HL-60 (cell line): ENCODE measurements at regions not wholly inside any gene's neighbourhood (a gene's known extent, or its start where the extent isn't known, plus 50 kb on each side); places are given as distances from the start of the nearest gene placed in this dataset.
"Not testable (repeated sequence)": the region's sequence is repeated elsewhere in the genome, so short reads cannot be mapped to it uniquely, and the experiment has no call there.

Experiments used
- DNase-seq, 2 experiments: peaks; one replicate each; pipeline ENCODE4 v3.0.0-alpha.2; 2010 to 2020; ENCODE audit warnings: low read depth in 1 of 2, low spot score in 1 of 2
- H3K27ac ChIP-seq: fragments of 250-450 bp; sonication (Bioruptor Pico); replicated peaks from 2 replicates; pipeline ENCODE4 v1.5.1; 2020; ENCODE audit warnings: mild to moderate bottlenecking, moderate library complexity
- H3K27me3 ChIP-seq: fragments of 250-450 bp; sonication (Bioruptor Pico); 2 replicates; pipeline ENCODE4 v1.5.1; 2021; ENCODE audit warnings: mild to moderate bottlenecking, moderate library complexity; ENCODE audit not compliant: insufficient read depth, poor library complexity, severe bottlenecking
- H3K4me3 ChIP-seq: replicated peaks from 2 replicates; pipeline ENCODE4 v1.5.1; 2011; ENCODE audit warnings: mild to moderate bottlenecking, control low read depth, low read length; ENCODE audit not compliant: insufficient read depth
- GABPA ChIP-seq: IDR thresholded peaks from 2 replicates; pipeline ENCODE4 v1.6.1; 2012; ENCODE audit warnings: low read depth
- POLR2AphosphoS5 ChIP-seq: IDR thresholded peaks from 2 replicates; pipeline ENCODE4 v1.6.1; 2012; ENCODE audit warnings: low read depth
- SPI1 ChIP-seq: IDR thresholded peaks from 2 replicates; pipeline ENCODE4 v1.6.1; 2012; ENCODE audit warnings: low read depth, mild to moderate bottlenecking, borderline replicate concordance
- TF ChIP-seq, protein P1 (sequence below): IDR thresholded peaks from one replicate; pipeline ENCODE4 v1.5.1; 2011; ENCODE audit warnings: low read length, control low read depth, inconsistent platforms; ENCODE audit not compliant: insufficient read depth
- TF ChIP-seq, protein P2 (sequence below): IDR thresholded peaks from 2 replicates; pipeline ENCODE4 v1.6.1; 2012; ENCODE audit warnings: low read depth; ENCODE audit not compliant: insufficient replicate concordance

- H3K4me3 ChIP-seq, result no peak overlapping the region
- DNase-seq, result no peak
- TF ChIP-seq GABPA (no peak), SPI1 (no peak), POLR2AphosphoS5 (no peak)
- TF ChIP-seq, protein P1, sequence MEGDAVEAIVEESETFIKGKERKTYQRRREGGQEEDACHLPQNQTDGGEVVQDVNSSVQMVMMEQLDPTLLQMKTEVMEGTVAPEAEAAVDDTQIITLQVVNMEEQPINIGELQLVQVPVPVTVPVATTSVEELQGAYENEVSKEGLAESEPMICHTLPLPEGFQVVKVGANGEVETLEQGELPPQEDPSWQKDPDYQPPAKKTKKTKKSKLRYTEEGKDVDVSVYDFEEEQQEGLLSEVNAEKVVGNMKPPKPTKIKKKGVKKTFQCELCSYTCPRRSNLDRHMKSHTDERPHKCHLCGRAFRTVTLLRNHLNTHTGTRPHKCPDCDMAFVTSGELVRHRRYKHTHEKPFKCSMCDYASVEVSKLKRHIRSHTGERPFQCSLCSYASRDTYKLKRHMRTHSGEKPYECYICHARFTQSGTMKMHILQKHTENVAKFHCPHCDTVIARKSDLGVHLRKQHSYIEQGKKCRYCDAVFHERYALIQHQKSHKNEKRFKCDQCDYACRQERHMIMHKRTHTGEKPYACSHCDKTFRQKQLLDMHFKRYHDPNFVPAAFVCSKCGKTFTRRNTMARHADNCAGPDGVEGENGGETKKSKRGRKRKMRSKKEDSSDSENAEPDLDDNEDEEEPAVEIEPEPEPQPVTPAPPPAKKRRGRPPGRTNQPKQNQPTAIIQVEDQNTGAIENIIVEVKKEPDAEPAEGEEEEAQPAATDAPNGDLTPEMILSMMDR, result no peak
- TF ChIP-seq, protein P2, sequence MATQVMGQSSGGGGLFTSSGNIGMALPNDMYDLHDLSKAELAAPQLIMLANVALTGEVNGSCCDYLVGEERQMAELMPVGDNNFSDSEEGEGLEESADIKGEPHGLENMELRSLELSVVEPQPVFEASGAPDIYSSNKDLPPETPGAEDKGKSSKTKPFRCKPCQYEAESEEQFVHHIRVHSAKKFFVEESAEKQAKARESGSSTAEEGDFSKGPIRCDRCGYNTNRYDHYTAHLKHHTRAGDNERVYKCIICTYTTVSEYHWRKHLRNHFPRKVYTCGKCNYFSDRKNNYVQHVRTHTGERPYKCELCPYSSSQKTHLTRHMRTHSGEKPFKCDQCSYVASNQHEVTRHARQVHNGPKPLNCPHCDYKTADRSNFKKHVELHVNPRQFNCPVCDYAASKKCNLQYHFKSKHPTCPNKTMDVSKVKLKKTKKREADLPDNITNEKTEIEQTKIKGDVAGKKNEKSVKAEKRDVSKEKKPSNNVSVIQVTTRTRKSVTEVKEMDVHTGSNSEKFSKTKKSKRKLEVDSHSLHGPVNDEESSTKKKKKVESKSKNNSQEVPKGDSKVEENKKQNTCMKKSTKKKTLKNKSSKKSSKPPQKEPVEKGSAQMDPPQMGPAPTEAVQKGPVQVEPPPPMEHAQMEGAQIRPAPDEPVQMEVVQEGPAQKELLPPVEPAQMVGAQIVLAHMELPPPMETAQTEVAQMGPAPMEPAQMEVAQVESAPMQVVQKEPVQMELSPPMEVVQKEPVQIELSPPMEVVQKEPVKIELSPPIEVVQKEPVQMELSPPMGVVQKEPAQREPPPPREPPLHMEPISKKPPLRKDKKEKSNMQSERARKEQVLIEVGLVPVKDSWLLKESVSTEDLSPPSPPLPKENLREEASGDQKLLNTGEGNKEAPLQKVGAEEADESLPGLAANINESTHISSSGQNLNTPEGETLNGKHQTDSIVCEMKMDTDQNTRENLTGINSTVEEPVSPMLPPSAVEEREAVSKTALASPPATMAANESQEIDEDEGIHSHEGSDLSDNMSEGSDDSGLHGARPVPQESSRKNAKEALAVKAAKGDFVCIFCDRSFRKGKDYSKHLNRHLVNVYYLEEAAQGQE, result no peak
- no peak overlapping the region for H3K27ac ChIP-seq
- H3K27me3 ChIP-seq, result no peaks in the 10 kb centered on the region
Measured at GRCh38 chr1:5120559-5120958, 466.1 kb downstream of the AJAP1 start.

- Histone ChIP-seq H3K4me3 (no peak overlapping the region), H3K27ac (no peak overlapping the region), H3K27me3 (no peaks in the 10 kb centered on the region)
- DNase-seq, result no peak
- TF ChIP-seq, protein P1, result no peak
- no peak for TF ChIP-seq POLR2AphosphoS5
- no peak for TF ChIP-seq SPI1
- no peak for TF ChIP-seq GABPA
- TF ChIP-seq, protein P2, result no peak
Measured at GRCh38 chr1:5119366-5120234, 465.2 kb downstream of the AJAP1 start.

- not testable (repeated sequence) for DNase-seq, H3K27me3 ChIP-seq, H3K4me3 ChIP-seq, H3K27ac ChIP-seq
Measured at GRCh38 chr1:5118771-5119170, 464.4 kb downstream of the AJAP1 start.

DNA sequence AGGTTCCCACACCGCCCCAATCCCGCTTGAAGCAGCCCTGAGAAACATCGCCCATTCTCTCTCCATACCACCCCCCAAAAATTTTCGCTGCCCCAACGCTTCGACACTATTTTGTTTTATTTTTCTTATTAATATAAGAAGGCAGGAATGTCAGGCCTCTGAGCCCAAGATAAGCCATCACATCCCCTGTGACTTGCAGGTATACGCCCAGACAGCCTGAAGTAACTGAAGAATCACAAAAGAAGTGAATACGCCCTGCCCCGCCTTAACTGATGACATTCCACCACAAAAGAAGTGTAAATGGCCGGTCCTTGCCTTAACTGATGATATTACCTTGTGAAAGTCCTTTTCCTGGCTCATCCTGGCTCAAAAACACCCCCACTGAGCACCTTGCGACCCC, 463.9 kb downstream of the AJAP1 start:
- not testable (repeated sequence) for H3K27ac ChIP-seq

DNA sequence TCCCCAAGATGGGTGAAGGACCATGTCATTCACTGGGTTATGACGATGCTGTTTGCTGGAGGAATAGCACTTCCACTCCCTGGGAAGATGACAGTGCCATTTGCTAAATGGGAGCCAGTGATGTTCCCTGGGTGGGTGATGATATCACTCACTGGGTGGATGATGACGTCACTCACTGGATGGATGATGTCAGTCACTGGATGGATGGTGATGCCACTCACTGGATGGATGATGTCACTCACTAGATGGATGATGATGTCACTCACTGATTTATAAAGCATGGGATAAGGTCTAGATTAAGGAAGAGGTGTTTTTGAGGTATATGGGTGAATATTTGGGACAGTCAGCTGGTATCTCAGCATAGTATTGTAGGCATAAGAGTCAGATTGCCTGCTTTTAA, 457.2 kb downstream of the AJAP1 start:
- TF ChIP-seq GABPA (no peak), POLR2AphosphoS5 (no peak), SPI1 (no peak)
- TF ChIP-seq, protein P2, result no peak
- TF ChIP-seq, protein P1, result no peak
- DNase-seq, result no peak
- H3K4me3 ChIP-seq, result no peak overlapping the region
- no peak overlapping the region for H3K27ac ChIP-seq
- H3K27me3 ChIP-seq, result no peaks in the 10 kb centered on the region

More for the DNA sequence above, 463.9 kb downstream of the AJAP1 start:
- H3K27me3 ChIP-seq, H3K4me3 ChIP-seq, DNase-seq: not testable (repeated sequence)
